H1 (cell line): ENCODE measurements at regions not wholly inside any gene's neighbourhood (a gene's known extent, or its start where the extent isn't known, plus 50 kb on each side); places are given as distances from the start of the nearest gene placed in this dataset.

Experiments used
- EZH2 ChIP-seq: fragments of 200-600 bp; sonication (generic); IDR thresholded peaks from 2 replicates; pipeline ENCODE4 v1.7.1; 2012; ENCODE audit warnings: low read depth, mild to moderate bottlenecking, moderate library complexity, low read length, inconsistent platforms; ENCODE audit not compliant: severe bottlenecking
- FOSL1 ChIP-seq: IDR thresholded peaks from 2 replicates; pipeline ENCODE4 v1.6.1; 2011; ENCODE audit warnings: mild to moderate bottlenecking, low read depth, low read length, moderate library complexity; ENCODE audit not compliant: insufficient read depth
- GABPA ChIP-seq: IDR thresholded peaks from 2 replicates; pipeline ENCODE4 v1.6.1; 2011; ENCODE audit warnings: mild to moderate bottlenecking, low read length, moderate library complexity, borderline replicate concordance; ENCODE audit not compliant: insufficient read depth
- HDAC6 ChIP-seq: IDR thresholded peaks from one replicate; pipeline ENCODE4 v1.7.1; 2012; ENCODE audit warnings: low read depth, mild to moderate bottlenecking, inconsistent platforms, low read length, moderate library complexity
- JUN ChIP-seq: IDR thresholded peaks from 2 replicates; pipeline ENCODE4 v1.6.1; 2011; ENCODE audit warnings: low read depth, mild to moderate bottlenecking, improper control_type of control experiment, low read length
- KDM1A ChIP-seq: fragments of 200-600, 300-600 bp; sonication (generic); IDR thresholded peaks from 2 replicates; pipeline ENCODE4 v1.7.1; 2016; ENCODE audit warnings: mild to moderate bottlenecking, low read length, borderline replicate concordance
- NANOG ChIP-seq: IDR thresholded peaks from 2 replicates; pipeline ENCODE4 v1.6.1; 2011; ENCODE audit warnings: low read length, low read depth, mild to moderate bottlenecking, inconsistent platforms; ENCODE audit not compliant: insufficient read depth, poor library complexity, severe bottlenecking
- POLR2AphosphoS5 ChIP-seq: IDR thresholded peaks from 2 replicates; pipeline ENCODE4 v1.6.1; 2011; ENCODE audit warnings: low read depth, low read length
- RNF2 ChIP-seq: fragments of 200-900, 300-1000 bp; sonication (generic); IDR thresholded peaks from 2 replicates; pipeline ENCODE4 v1.7.1; 2016; ENCODE audit warnings: borderline replicate concordance, low read depth, mild to moderate bottlenecking, antibody characterized with exemption, low read length; ENCODE audit not compliant: poor library complexity, severe bottlenecking; ENCODE audit errors: missing control alignments
- SIRT6 ChIP-seq: IDR thresholded peaks from one replicate; pipeline ENCODE4 v1.7.1; 2012; ENCODE audit warnings: low read length, inconsistent platforms
- TBP ChIP-seq: IDR thresholded peaks from 2 replicates; pipeline ENCODE4 v1.6.1; 2011; ENCODE audit warnings: low read depth, low read length, improper control_type of control experiment
- TF ChIP-seq, protein P1 (sequence below): fragments of 300-600 bp; sonication (generic); IDR thresholded peaks from 2 replicates; pipeline ENCODE4 v1.7.1; 2012; ENCODE audit warnings: low read length, moderate library complexity, mild to moderate bottlenecking, inconsistent platforms; ENCODE audit not compliant: insufficient replicate concordance

GRCh38 chr5:116861097-116861496 lies 286.5 kb upstream of the SEMA6A start (continued):
- TF ChIP-seq, protein P1, sequence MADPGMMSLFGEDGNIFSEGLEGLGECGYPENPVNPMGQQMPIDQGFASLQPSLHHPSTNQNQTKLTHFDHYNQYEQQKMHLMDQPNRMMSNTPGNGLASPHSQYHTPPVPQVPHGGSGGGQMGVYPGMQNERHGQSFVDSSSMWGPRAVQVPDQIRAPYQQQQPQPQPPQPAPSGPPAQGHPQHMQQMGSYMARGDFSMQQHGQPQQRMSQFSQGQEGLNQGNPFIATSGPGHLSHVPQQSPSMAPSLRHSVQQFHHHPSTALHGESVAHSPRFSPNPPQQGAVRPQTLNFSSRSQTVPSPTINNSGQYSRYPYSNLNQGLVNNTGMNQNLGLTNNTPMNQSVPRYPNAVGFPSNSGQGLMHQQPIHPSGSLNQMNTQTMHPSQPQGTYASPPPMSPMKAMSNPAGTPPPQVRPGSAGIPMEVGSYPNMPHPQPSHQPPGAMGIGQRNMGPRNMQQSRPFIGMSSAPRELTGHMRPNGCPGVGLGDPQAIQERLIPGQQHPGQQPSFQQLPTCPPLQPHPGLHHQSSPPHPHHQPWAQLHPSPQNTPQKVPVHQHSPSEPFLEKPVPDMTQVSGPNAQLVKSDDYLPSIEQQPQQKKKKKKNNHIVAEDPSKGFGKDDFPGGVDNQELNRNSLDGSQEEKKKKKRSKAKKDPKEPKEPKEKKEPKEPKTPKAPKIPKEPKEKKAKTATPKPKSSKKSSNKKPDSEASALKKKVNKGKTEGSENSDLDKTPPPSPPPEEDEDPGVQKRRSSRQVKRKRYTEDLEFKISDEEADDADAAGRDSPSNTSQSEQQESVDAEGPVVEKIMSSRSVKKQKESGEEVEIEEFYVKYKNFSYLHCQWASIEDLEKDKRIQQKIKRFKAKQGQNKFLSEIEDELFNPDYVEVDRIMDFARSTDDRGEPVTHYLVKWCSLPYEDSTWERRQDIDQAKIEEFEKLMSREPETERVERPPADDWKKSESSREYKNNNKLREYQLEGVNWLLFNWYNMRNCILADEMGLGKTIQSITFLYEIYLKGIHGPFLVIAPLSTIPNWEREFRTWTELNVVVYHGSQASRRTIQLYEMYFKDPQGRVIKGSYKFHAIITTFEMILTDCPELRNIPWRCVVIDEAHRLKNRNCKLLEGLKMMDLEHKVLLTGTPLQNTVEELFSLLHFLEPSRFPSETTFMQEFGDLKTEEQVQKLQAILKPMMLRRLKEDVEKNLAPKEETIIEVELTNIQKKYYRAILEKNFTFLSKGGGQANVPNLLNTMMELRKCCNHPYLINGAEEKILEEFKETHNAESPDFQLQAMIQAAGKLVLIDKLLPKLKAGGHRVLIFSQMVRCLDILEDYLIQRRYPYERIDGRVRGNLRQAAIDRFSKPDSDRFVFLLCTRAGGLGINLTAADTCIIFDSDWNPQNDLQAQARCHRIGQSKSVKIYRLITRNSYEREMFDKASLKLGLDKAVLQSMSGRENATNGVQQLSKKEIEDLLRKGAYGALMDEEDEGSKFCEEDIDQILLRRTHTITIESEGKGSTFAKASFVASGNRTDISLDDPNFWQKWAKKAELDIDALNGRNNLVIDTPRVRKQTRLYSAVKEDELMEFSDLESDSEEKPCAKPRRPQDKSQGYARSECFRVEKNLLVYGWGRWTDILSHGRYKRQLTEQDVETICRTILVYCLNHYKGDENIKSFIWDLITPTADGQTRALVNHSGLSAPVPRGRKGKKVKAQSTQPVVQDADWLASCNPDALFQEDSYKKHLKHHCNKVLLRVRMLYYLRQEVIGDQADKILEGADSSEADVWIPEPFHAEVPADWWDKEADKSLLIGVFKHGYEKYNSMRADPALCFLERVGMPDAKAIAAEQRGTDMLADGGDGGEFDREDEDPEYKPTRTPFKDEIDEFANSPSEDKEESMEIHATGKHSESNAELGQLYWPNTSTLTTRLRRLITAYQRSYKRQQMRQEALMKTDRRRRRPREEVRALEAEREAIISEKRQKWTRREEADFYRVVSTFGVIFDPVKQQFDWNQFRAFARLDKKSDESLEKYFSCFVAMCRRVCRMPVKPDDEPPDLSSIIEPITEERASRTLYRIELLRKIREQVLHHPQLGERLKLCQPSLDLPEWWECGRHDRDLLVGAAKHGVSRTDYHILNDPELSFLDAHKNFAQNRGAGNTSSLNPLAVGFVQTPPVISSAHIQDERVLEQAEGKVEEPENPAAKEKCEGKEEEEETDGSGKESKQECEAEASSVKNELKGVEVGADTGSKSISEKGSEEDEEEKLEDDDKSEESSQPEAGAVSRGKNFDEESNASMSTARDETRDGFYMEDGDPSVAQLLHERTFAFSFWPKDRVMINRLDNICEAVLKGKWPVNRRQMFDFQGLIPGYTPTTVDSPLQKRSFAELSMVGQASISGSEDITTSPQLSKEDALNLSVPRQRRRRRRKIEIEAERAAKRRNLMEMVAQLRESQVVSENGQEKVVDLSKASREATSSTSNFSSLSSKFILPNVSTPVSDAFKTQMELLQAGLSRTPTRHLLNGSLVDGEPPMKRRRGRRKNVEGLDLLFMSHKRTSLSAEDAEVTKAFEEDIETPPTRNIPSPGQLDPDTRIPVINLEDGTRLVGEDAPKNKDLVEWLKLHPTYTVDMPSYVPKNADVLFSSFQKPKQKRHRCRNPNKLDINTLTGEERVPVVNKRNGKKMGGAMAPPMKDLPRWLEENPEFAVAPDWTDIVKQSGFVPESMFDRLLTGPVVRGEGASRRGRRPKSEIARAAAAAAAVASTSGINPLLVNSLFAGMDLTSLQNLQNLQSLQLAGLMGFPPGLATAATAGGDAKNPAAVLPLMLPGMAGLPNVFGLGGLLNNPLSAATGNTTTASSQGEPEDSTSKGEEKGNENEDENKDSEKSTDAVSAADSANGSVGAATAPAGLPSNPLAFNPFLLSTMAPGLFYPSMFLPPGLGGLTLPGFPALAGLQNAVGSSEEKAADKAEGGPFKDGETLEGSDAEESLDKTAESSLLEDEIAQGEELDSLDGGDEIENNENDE, result no peak
- TF ChIP-seq RNF2 (no peak), NANOG (no peak), EZH2 (no peak), TBP (no peak), HDAC6 (no peak), GABPA (no peak), POLR2AphosphoS5 (no peak), SIRT6 (no peak), KDM1A (no peak), FOSL1 (no peak), JUN (no peak)
